ENCODE measurements at regions not wholly inside any gene's neighbourhood (a gene's known extent, or its start where the extent isn't known, plus 50 kb on each side); places are given as distances from the start of the nearest gene placed in this dataset.

GRCh38 chr4:138644322-138644721, 371.3 kb upstream of the NOCT start:
- H3K4me3 ChIP-seq (ENCODE audit: control insufficient read depth, low read depth, low read length): no peak overlapping the region
- TF ChIP-seq, protein P1, sequence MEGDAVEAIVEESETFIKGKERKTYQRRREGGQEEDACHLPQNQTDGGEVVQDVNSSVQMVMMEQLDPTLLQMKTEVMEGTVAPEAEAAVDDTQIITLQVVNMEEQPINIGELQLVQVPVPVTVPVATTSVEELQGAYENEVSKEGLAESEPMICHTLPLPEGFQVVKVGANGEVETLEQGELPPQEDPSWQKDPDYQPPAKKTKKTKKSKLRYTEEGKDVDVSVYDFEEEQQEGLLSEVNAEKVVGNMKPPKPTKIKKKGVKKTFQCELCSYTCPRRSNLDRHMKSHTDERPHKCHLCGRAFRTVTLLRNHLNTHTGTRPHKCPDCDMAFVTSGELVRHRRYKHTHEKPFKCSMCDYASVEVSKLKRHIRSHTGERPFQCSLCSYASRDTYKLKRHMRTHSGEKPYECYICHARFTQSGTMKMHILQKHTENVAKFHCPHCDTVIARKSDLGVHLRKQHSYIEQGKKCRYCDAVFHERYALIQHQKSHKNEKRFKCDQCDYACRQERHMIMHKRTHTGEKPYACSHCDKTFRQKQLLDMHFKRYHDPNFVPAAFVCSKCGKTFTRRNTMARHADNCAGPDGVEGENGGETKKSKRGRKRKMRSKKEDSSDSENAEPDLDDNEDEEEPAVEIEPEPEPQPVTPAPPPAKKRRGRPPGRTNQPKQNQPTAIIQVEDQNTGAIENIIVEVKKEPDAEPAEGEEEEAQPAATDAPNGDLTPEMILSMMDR (IDR thresholded peaks at IDR 0.05; ENCODE audit: control insufficient read depth, insufficient read depth, low read depth, low read length, missing control alignments): no peak
- DNase-seq (ENCODE audit: low read depth): no peak

- DNase-seq (ENCODE audit: low read depth): peak; percentile 46
- TF ChIP-seq, protein P1 (IDR thresholded peaks at IDR 0.05; ENCODE audit: control insufficient read depth, insufficient read depth, low read depth, low read length, missing control alignments): no peak
- no peak overlapping the region for H3K4me3 ChIP-seq (ENCODE audit: control insufficient read depth, low read depth, low read length)
Observed at GRCh38 chr4:138643827-138644226, 371.8 kb upstream of the NOCT start.

DNA sequence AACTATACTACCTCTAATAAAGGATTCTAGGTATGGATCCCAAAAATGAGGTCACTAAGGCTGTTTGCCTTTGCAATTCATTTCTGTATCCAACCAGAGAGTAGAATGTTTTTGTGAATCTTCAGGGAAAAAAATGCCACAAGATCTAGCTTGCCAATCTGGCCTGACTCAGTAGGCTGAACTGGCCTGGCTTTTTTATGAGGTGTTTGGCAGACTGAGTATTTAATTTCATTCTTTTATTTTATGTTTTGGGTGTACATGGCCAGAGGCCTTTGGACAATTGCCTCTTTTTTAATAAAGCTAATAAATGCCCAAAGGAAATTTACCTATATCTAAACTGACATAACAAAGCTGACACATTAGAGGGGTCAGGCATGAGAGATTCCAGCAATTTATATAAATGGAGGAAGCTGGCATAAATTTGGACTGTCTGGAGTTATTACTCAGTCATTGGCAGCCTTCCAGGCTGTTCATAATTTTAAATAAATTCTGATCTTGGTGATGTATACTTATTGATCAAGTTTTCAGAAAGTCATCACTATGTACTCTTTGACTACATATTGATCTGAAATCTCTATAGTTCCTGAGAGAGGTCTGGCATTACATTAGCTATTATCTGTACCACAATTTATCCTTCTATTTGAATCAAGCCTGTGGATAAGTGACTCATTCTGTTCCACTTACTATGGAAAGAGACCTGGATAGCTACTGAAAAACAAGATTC, 376.4 kb upstream of the NOCT start:
- TF ChIP-seq, protein P1 (IDR thresholded peaks at IDR 0.05; ENCODE audit: control insufficient read depth, insufficient read depth, low read depth, low read length, missing control alignments): no peak
- DNase-seq (ENCODE audit: low read depth): no peak
- no peak overlapping the region for H3K4me3 ChIP-seq (ENCODE audit: control insufficient read depth, low read depth, low read length)

- TF ChIP-seq, protein P1 (IDR thresholded peaks at IDR 0.05; ENCODE audit: control insufficient read depth, insufficient read depth, low read depth, low read length, missing control alignments): no peak
- no peak for DNase-seq (ENCODE audit: low read depth)
- no peak overlapping the region for H3K4me3 ChIP-seq (ENCODE audit: control insufficient read depth, low read depth, low read length)
Observed at GRCh38 chr4:138636781-138637180, 378.8 kb upstream of the NOCT start.

- TF ChIP-seq, protein P1 (IDR thresholded peaks at IDR 0.05; ENCODE audit: control insufficient read depth, insufficient read depth, low read depth, low read length, missing control alignments): no peak
- no peak overlapping the region for H3K4me3 ChIP-seq (ENCODE audit: control insufficient read depth, low read depth, low read length)
- DNase-seq (ENCODE audit: low read depth): no peak
Observed at GRCh38 chr4:138634915-138635314, 380.7 kb upstream of the NOCT start.

- DNase-seq (ENCODE audit: low read depth): no peak
- TF ChIP-seq, protein P1 (IDR thresholded peaks at IDR 0.05; ENCODE audit: control insufficient read depth, insufficient read depth, low read depth, low read length, missing control alignments): no peak
- H3K4me3 ChIP-seq (ENCODE audit: control insufficient read depth, low read depth, low read length): no peak overlapping the region
Observed at GRCh38 chr4:138633580-138633904, 382.0 kb upstream of the NOCT start.

All from AG09309 (cell line).